ENCODE measurements at regions not wholly inside any gene's neighbourhood (a gene's known extent, or its start where the extent isn't known, plus 50 kb on each side); places are given as distances from the start of the nearest gene placed in this dataset.
"Not testable (repeated sequence)": the region's sequence is repeated elsewhere in the genome, so short reads cannot be mapped to it uniquely, and the experiment has no call there.

GRCh38 chr7:65127364-65127763 lies 120.9 kb upstream of the ERV3-1 start:
- H2AFZ ChIP-seq (ENCODE audit: low read length); H3K27ac ChIP-seq (ENCODE audit: low read depth, low read length, poor library complexity, severe bottlenecking); POLR2A ChIA-PET; DNase-seq (ENCODE audit: low spot score); intact Hi-C loops (cut with micrococcal nuclease; ENCODE audit: unreplicated experiment); H3K4me1 ChIP-seq (ENCODE audit: insufficient read depth, low read length, poor library complexity, severe bottlenecking); H3K9me3 ChIP-seq (ENCODE audit: low read length); H4K20me1 ChIP-seq (ENCODE audit: insufficient read depth, low read length); H3K4me2 ChIP-seq (ENCODE audit: low read length); H3K4me3 ChIP-seq (ENCODE audit: low read depth, low read length, poor library complexity, severe bottlenecking); CTCF ChIA-PET (ENCODE audit: unreplicated experiment); H3K36me3 ChIP-seq (ENCODE audit: insufficient read depth, low read length); H3K79me2 ChIP-seq (ENCODE audit: insufficient read depth, low read depth, low read length); H3K9me2 ChIP-seq (ENCODE audit: insufficient read depth, low read length); BruUV-seq (replicated peaks): not testable (repeated sequence)

GRCh38 chr7:65124600-65124999 lies 118.1 kb upstream of the ERV3-1 start:
- POLR2A ChIA-PET; H3K36me3 ChIP-seq (ENCODE audit: insufficient read depth, low read length); H3K4me1 ChIP-seq (ENCODE audit: insufficient read depth, low read length, poor library complexity, severe bottlenecking); H3K4me2 ChIP-seq (ENCODE audit: low read length); H4K20me1 ChIP-seq (ENCODE audit: insufficient read depth, low read length); H3K27ac ChIP-seq (ENCODE audit: low read depth, low read length, poor library complexity, severe bottlenecking); DNase-seq (ENCODE audit: low spot score); BruUV-seq (replicated peaks); H3K9me2 ChIP-seq (ENCODE audit: insufficient read depth, low read length); H3K9me3 ChIP-seq (ENCODE audit: low read length); H2AFZ ChIP-seq (ENCODE audit: low read length); intact Hi-C loops (cut with micrococcal nuclease; ENCODE audit: unreplicated experiment); H3K79me2 ChIP-seq (ENCODE audit: insufficient read depth, low read depth, low read length); H3K4me3 ChIP-seq (ENCODE audit: low read depth, low read length, poor library complexity, severe bottlenecking); CTCF ChIA-PET (ENCODE audit: unreplicated experiment): not testable (repeated sequence)

DNA sequence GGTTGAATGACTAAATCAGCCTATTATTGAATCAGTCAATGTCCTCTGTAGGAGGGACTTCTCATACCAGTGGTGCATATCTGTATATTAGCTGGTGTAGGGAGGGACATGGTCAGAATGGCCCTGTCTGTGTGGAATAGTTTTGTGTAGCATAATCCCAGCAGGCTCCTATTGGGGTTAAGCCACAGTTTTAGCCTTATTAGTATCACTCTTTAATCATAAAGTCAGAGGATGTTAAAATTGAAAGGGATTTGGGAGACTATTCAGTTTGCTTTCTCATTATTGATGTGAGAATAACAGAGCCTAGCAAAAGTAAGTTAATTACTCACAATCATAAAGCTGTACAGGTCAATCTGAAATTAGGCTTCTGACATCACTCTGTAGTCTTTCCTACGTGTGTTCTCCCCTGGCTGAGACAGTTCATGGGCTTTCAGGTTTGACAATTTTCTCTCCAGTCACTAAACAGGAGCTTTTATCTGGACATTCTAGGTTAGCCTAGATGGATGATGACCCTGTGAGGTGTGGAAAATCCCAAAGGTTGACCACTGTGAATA lies 99.2 kb upstream of the ERV3-1 start:
- H3K9me2 ChIP-seq (ENCODE audit: insufficient read depth, low read length); H2AFZ ChIP-seq (ENCODE audit: low read length); H3K79me2 ChIP-seq (ENCODE audit: insufficient read depth, low read depth, low read length); H3K36me3 ChIP-seq (ENCODE audit: insufficient read depth, low read length); H3K9me3 ChIP-seq (ENCODE audit: low read length); H3K4me2 ChIP-seq (ENCODE audit: low read length); BruUV-seq (replicated peaks); DNase-seq (ENCODE audit: low spot score); H3K4me1 ChIP-seq (ENCODE audit: insufficient read depth, low read length, poor library complexity, severe bottlenecking); intact Hi-C loops (cut with micrococcal nuclease; ENCODE audit: unreplicated experiment); H3K4me3 ChIP-seq (ENCODE audit: low read depth, low read length, poor library complexity, severe bottlenecking); H3K27ac ChIP-seq (ENCODE audit: low read depth, low read length, poor library complexity, severe bottlenecking); POLR2A ChIA-PET; CTCF ChIA-PET (ENCODE audit: unreplicated experiment); H4K20me1 ChIP-seq (ENCODE audit: insufficient read depth, low read length): not testable (repeated sequence)

GRCh38 chr7:65100499-65100898 lies 94.0 kb upstream of the ERV3-1 start:
- H4K20me1 ChIP-seq (ENCODE audit: insufficient read depth, low read length); DNase-seq (ENCODE audit: low spot score); H3K9me2 ChIP-seq (ENCODE audit: insufficient read depth, low read length); CTCF ChIA-PET (ENCODE audit: unreplicated experiment); intact Hi-C loops (cut with micrococcal nuclease; ENCODE audit: unreplicated experiment); H3K4me3 ChIP-seq (ENCODE audit: low read depth, low read length, poor library complexity, severe bottlenecking); H3K4me1 ChIP-seq (ENCODE audit: insufficient read depth, low read length, poor library complexity, severe bottlenecking); H3K36me3 ChIP-seq (ENCODE audit: insufficient read depth, low read length); H2AFZ ChIP-seq (ENCODE audit: low read length); H3K79me2 ChIP-seq (ENCODE audit: insufficient read depth, low read depth, low read length); H3K9me3 ChIP-seq (ENCODE audit: low read length); POLR2A ChIA-PET; H3K4me2 ChIP-seq (ENCODE audit: low read length); BruUV-seq (replicated peaks); H3K27ac ChIP-seq (ENCODE audit: low read depth, low read length, poor library complexity, severe bottlenecking): not testable (repeated sequence)

DNA sequence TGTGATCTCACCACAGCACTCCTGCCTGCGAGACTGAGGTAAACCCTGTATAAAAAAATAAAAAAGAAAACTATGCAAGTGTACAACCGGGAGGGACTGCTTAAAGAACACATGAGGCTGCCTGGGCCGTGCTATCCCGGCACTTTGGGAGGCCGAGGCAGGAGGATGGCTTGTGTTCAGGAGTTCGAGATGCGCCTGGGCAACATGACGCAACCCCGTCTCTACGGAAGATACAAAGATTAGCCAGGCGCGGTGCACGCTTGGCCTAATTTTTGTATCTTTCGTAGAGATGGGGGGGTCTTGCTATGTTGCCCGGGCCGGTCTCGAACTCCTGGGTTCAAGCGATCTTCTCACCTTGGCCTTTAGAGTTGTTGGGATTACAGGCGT lies 75.2 kb upstream of the ERV3-1 start:
- H3K79me2 ChIP-seq (ENCODE audit: insufficient read depth, low read depth, low read length); H3K36me3 ChIP-seq (ENCODE audit: insufficient read depth, low read length); H3K4me1 ChIP-seq (ENCODE audit: insufficient read depth, low read length, poor library complexity, severe bottlenecking); POLR2A ChIA-PET; DNase-seq (ENCODE audit: low spot score); H4K20me1 ChIP-seq (ENCODE audit: insufficient read depth, low read length); BruUV-seq (replicated peaks); intact Hi-C loops (cut with micrococcal nuclease; ENCODE audit: unreplicated experiment); H3K9me3 ChIP-seq (ENCODE audit: low read length); H3K27ac ChIP-seq (ENCODE audit: low read depth, low read length, poor library complexity, severe bottlenecking); H3K9me2 ChIP-seq (ENCODE audit: insufficient read depth, low read length): not testable (repeated sequence)
- H3K4me2 ChIP-seq (ENCODE audit: low read length): peak overlapping the region; percentile 26; the same call in 1 of the 2 replicates
- H3K4me3 ChIP-seq (ENCODE audit: low read depth, low read length, poor library complexity, severe bottlenecking): peak overlapping the region; percentile 70
- H2AFZ ChIP-seq (ENCODE audit: low read length): peak overlapping the region; percentile 64; the same call in 1 of the 2 replicates
- CTCF ChIA-PET (ENCODE audit: unreplicated experiment): interaction anchor here (0.6 kb wide), 1 partner anchor 262 kb away, joined by 4 read pairs; no protein-coding TSS in a partner anchor

- H3K79me2 ChIP-seq (ENCODE audit: insufficient read depth, low read depth, low read length); intact Hi-C loops (cut with micrococcal nuclease; ENCODE audit: unreplicated experiment): not testable (repeated sequence)
Observed at GRCh38 chr7:65080799-65081668, 74.5 kb upstream of the ERV3-1 start.

More at GRCh38 chr7:65080799-65081668, 74.5 kb upstream of the ERV3-1 start:
- H4K20me1 ChIP-seq (ENCODE audit: insufficient read depth, low read length); H3K36me3 ChIP-seq (ENCODE audit: insufficient read depth, low read length); H3K9me3 ChIP-seq (ENCODE audit: low read length); BruUV-seq (replicated peaks); H3K9me2 ChIP-seq (ENCODE audit: insufficient read depth, low read length); POLR2A ChIA-PET; H3K4me1 ChIP-seq (ENCODE audit: insufficient read depth, low read length, poor library complexity, severe bottlenecking); H3K27ac ChIP-seq (ENCODE audit: low read depth, low read length, poor library complexity, severe bottlenecking): not testable (repeated sequence)
- Histone ChIP-seq H3K4me2 (ENCODE audit: low read length) (peak overlapping the region; percentile 60), H2AFZ (ENCODE audit: low read length) (peak overlapping the region; percentile 64; the same call in 1 of the 2 replicates), H3K4me3 (ENCODE audit: low read depth, low read length, poor library complexity, severe bottlenecking) (peak overlapping the region; percentile 70)
- DNase-seq (ENCODE audit: low spot score): peak; percentile 79
- CTCF ChIA-PET (ENCODE audit: unreplicated experiment): interaction anchor here (0.6 kb wide), 1 partner anchor 261 kb away, joined by 4 read pairs; no protein-coding TSS in a partner anchor
